ENCODE measurements at regions not wholly inside any gene's neighbourhood (a gene's known extent, or its start where the extent isn't known, plus 50 kb on each side); places are given as distances from the start of the nearest gene placed in this dataset.
A peak's percentile ranks its signal among the peaks of the same experiment; 100 is the strongest.

- no peak for DNase-seq (ENCODE audit: low read depth)
- no peak for TF ChIP-seq CTCF (IDR thresholded peaks at IDR 0.05; ENCODE audit: low read length, missing control alignments)
- no peak overlapping the region for H3K4me3 ChIP-seq (replicated peaks; ENCODE audit: low read depth, low read length)
Observed at GRCh38 chr4:30617836-30618235, 102.3 kb upstream of the PCDH7 start.

- no peak overlapping the region for H3K4me3 ChIP-seq (replicated peaks; ENCODE audit: low read depth, low read length)
- no peak for TF ChIP-seq CTCF (IDR thresholded peaks at IDR 0.05; ENCODE audit: low read length, missing control alignments)
- peak; percentile 61 for DNase-seq (ENCODE audit: low read depth)
Observed at GRCh38 chr4:30619679-30620078, 100.5 kb upstream of the PCDH7 start.

- TF ChIP-seq CTCF (IDR thresholded peaks at IDR 0.05; ENCODE audit: low read length, missing control alignments): no peak
- no peak overlapping the region for H3K4me3 ChIP-seq (replicated peaks; ENCODE audit: low read depth, low read length)
Observed at GRCh38 chr4:30620711-30621110, 99.5 kb upstream of the PCDH7 start.

GRCh38 chr4:30630431-30630830 is 89.7 kb upstream of the PCDH7 start:
- no peak overlapping the region for H3K4me3 ChIP-seq (replicated peaks; ENCODE audit: low read depth, low read length)
- no peak for DNase-seq (ENCODE audit: low read depth)
- TF ChIP-seq CTCF (IDR thresholded peaks at IDR 0.05; ENCODE audit: low read length, missing control alignments): no peak

More at GRCh38 chr4:30620711-30621110, 99.5 kb upstream of the PCDH7 start:
- no peak for DNase-seq (ENCODE audit: low read depth)

- no peak for TF ChIP-seq CTCF (IDR thresholded peaks at IDR 0.05; ENCODE audit: low read length, missing control alignments)
- DNase-seq (ENCODE audit: low read depth): no peak
Observed at GRCh38 chr4:30632751-30633150, 87.4 kb upstream of the PCDH7 start.

GRCh38 chr4:30641345-30641744 is 78.8 kb upstream of the PCDH7 start:
- TF ChIP-seq CTCF (IDR thresholded peaks at IDR 0.05; ENCODE audit: low read length, missing control alignments): no peak
- H3K4me3 ChIP-seq (replicated peaks; ENCODE audit: low read depth, low read length): no peak overlapping the region
- DNase-seq (ENCODE audit: low read depth): no peak

More at GRCh38 chr4:30632751-30633150, 87.4 kb upstream of the PCDH7 start:
- H3K4me3 ChIP-seq (replicated peaks; ENCODE audit: low read depth, low read length): no peak overlapping the region

- no peak for DNase-seq (ENCODE audit: low read depth)
- H3K4me3 ChIP-seq (replicated peaks; ENCODE audit: low read depth, low read length): no peak overlapping the region
- no peak for TF ChIP-seq CTCF (IDR thresholded peaks at IDR 0.05; ENCODE audit: low read length, missing control alignments)
Observed at GRCh38 chr4:30642567-30642966, 77.6 kb upstream of the PCDH7 start.
